NCI-H2196 treated with DMSO at 0.1 percent for 48 hours (cell line): ENCODE measurements at regions not wholly inside any gene's neighbourhood (a gene's known extent, or its start where the extent isn't known, plus 50 kb on each side); places are given as distances from the start of the nearest gene placed in this dataset.
"Not testable (repeated sequence)": the region's sequence is repeated elsewhere in the genome, so short reads cannot be mapped to it uniquely, and the experiment has no call there.

ENCODE experiments used
- DNase-seq: peaks from one replicate; lab custom pipeline; 2025; ENCODE audit not compliant: unreplicated experiment; lab: John Stamatoyannopoulos, UW

GRCh38 chr2:55811048-55811447 is 112.5 kb downstream of the EFEMP1 start:
- DNase-seq: no peak

- DNase-seq: no peak
These were observed 113.0 kb downstream of the EFEMP1 start for GRCh38 chr2:55810622-55811020.

GRCh38 chr2:55809875-55810621 is 113.5 kb downstream of the EFEMP1 start:
- DNase-seq: no peak

- DNase-seq: no peak
These were observed 114.3 kb upstream of the PNPT1 start for GRCh38 chr2:55807900-55808299.

GRCh38 chr2:55805686-55806085 is 112.0 kb upstream of the PNPT1 start:
- DNase-seq: no peak

- no peak for DNase-seq
These were observed 110.9 kb upstream of the PNPT1 start for GRCh38 chr2:55804535-55804934.

GRCh38 chr2:55802067-55802466 is 108.4 kb upstream of the PNPT1 start:
- no peak for DNase-seq

- DNase-seq: no peak
These were observed 107.8 kb upstream of the PNPT1 start for GRCh38 chr2:55801436-55801835.

- not testable (repeated sequence) for DNase-seq
These were observed 106.0 kb upstream of the PNPT1 start for GRCh38 chr2:55799624-55800023.

GRCh38 chr2:55796121-55796520 is 102.5 kb upstream of the PNPT1 start:
- no peak for DNase-seq

- not testable (repeated sequence) for DNase-seq
These were observed 100.0 kb upstream of the PNPT1 start for GRCh38 chr2:55793602-55794001.

GRCh38 chr2:55786280-55786679 is 92.6 kb upstream of the PNPT1 start:
- no peak for DNase-seq

- DNase-seq: not testable (repeated sequence)
These were observed 90.1 kb upstream of the PNPT1 start for GRCh38 chr2:55783751-55784150.

GRCh38 chr2:55782528-55783173 is 89.0 kb upstream of the PNPT1 start:
- DNase-seq: no peak

GRCh38 chr2:55781542-55781941 is 87.9 kb upstream of the PNPT1 start:
- DNase-seq: no peak

- DNase-seq: no peak
These were observed 87.1 kb upstream of the PNPT1 start for GRCh38 chr2:55780697-55781096.

GRCh38 chr2:55779459-55780421 is 86.1 kb upstream of the PNPT1 start:
- DNase-seq: no peak

- no peak for DNase-seq
These were observed 83.3 kb upstream of the PNPT1 start for GRCh38 chr2:55776966-55777365.

- DNase-seq: no peak
These were observed 82.8 kb upstream of the PNPT1 start for GRCh38 chr2:55776479-55776878.

GRCh38 chr2:55775828-55776227 is 82.2 kb upstream of the PNPT1 start:
- DNase-seq: no peak

GRCh38 chr2:55773651-55774050 is 80.0 kb upstream of the PNPT1 start:
- not testable (repeated sequence) for DNase-seq
